Esophagus squamous epithelium (tissue), 5 donors: ENCODE measurements at regions not wholly inside any gene's neighbourhood (a gene's known extent, or its start where the extent isn't known, plus 50 kb on each side); places are given as distances from the start of the nearest gene placed in this dataset.

Experiments
- DNase-seq: peaks from one replicate; lab custom pipeline; 2025; lab: John Stamatoyannopoulos, UW
- H3K27ac ChIP-seq, 4 donors: fragments of 200-600 bp; sonication (generic); one replicate each; pipeline ENCODE4 v1.5.1; 2016 to 2019; ENCODE audit warnings: mild to moderate bottlenecking in 1 of 4
- H3K27me3 ChIP-seq, 4 donors: fragments of 200-600 bp; sonication (generic); 1 replicate in 3 of 4; 2 replicates in 1 of 4; pipeline versions ENCODE4 v1.5.1 to v1.6.0; 2017 to 2021; ENCODE audit warnings: antibody characterized with exemption in 1 of 4
- H3K36me3 ChIP-seq, 3 donors: fragments of 200-600 bp; sonication (generic); one replicate each; pipeline ENCODE4 v1.5.1; 2016 to 2019
- H3K4me1 ChIP-seq, 3 donors: fragments of 200-600 bp; sonication (generic); one replicate each; pipeline ENCODE4 v1.5.1; 2017 to 2019
- H3K4me3 ChIP-seq, 4 donors: fragments of 200-600 bp; sonication (generic); 1 replicate in 3 of 4; 2 replicates in 1 of 4; pipeline ENCODE4 v1.5.1; 2016 to 2019; ENCODE audit warnings: mild to moderate bottlenecking in 2 of 4, moderate library complexity in 1 of 4
- H3K9me3 ChIP-seq, 3 donors: fragments of 200-600 bp; sonication (generic); one replicate each; pipeline ENCODE4 v1.5.1; 2016 to 2019
- CTCF ChIP-seq, 6 experiments: fragments of 450-650 bp in 4 of 6; fragments of 200-600 bp in 2 of 6; sonication (generic) in 2 of 6; IDR thresholded peaks; one replicate each; pipeline ENCODE4 v1.5.1; 2016 to 2019; ENCODE audit warnings: antibody characterized with exemption in 6 of 6, mild to moderate bottlenecking in 4 of 6, moderate library complexity in 4 of 6
- POLR2A ChIP-seq, 4 donors: fragments of 450-650 bp; IDR thresholded peaks; one replicate each; pipeline ENCODE4 v1.6.1; 2017; ENCODE audit warnings: antibody characterized with exemption in 4 of 4, mild to moderate bottlenecking in 4 of 4, moderate library complexity in 3 of 4
- WGBS, 2 donors: methylation state at CpG; one replicate each; pipeline ENCODE4 v1.1.5; 2018; 5-methylcytosine and 5-hydroxymethylcytosine counted together
- intact Hi-C: fragments of 100-400 bp; cut with DNase I; formaldehyde crosslinking; loops from one replicate; pipeline ENCODE4 v1.15.0; 2022
- donor health status: DM: yes; HTN: yes; CAD: no.

GRCh38 chr18:71808616-71809015 is 735.5 kb downstream of the CBLN2 start:
- no peaks in the 10 kb centered on the region for H3K4me1 ChIP-seq
- intact Hi-C loops, result no loop called here
- H3K27ac ChIP-seq, result no peak overlapping the region
- H3K4me3 ChIP-seq, result no peak overlapping the region
- DNase-seq, result no peak
- TF ChIP-seq POLR2A (IDR thresholded peaks at IDR 0.05) (no peak), CTCF (IDR thresholded peaks at IDR 0.05) (no peak)
- WGBS, 2 donors, result 59 to 74% methylated on average over 5 of the region's 5 CpGs
- no peaks in the 10 kb centered on the region for H3K9me3 ChIP-seq
- H3K27me3 ChIP-seq, result no peaks in the 10 kb centered on the region
- H3K36me3 ChIP-seq, result no peaks in the 10 kb centered on the region

- Histone ChIP-seq H3K36me3 (no peaks in the 10 kb centered on the region), H3K27ac (no peak overlapping the region), H3K27me3 (no peaks in the 10 kb centered on the region), H3K4me1 (no peaks in the 10 kb centered on the region), H3K9me3 (no peaks in the 10 kb centered on the region), H3K4me3 (no peak overlapping the region)
- 43 to 61% methylated on average over 1 of the region's 1 CpG for WGBS, 2 donors
- intact Hi-C loops, result no loop called here
- TF ChIP-seq POLR2A (IDR thresholded peaks at IDR 0.05) (no peak), CTCF (IDR thresholded peaks at IDR 0.05) (no peak)
- DNase-seq, result no peak
These were observed 736.6 kb downstream of the CBLN2 start for GRCh38 chr18:71807586-71807985.

GRCh38 chr18:71798986-71799673 is 745.0 kb downstream of the CBLN2 start:
- no peaks in the 10 kb centered on the region for H3K36me3 ChIP-seq
- WGBS, 2 donors, result 52 to 56% methylated on average over 6 of the region's 6 CpGs
- no peak for DNase-seq
- H3K9me3 ChIP-seq, result peaks cover 0 to 5% (median 0%) of the 10 kb centered on the region in 3 donors
- no peaks in the 10 kb centered on the region for H3K27me3 ChIP-seq
- H3K4me3 ChIP-seq, result no peak overlapping the region
- no peak overlapping the region for H3K27ac ChIP-seq
- H3K4me1 ChIP-seq, result no peaks in the 10 kb centered on the region
- intact Hi-C loops, result no loop called here
- no peak for TF ChIP-seq POLR2A (IDR thresholded peaks at IDR 0.05)
- TF ChIP-seq CTCF (IDR thresholded peaks at IDR 0.05), result no peak

GRCh38 chr18:71797554-71797953 is 746.6 kb downstream of the CBLN2 start:
- DNase-seq, result no peak
- WGBS, 2 donors, result 86 to 98% methylated on average over 5 to 6 of the region's 7 CpGs
- no peak for TF ChIP-seq POLR2A (IDR thresholded peaks at IDR 0.05)
- TF ChIP-seq CTCF (IDR thresholded peaks at IDR 0.05), result no peak
- intact Hi-C loops, result no loop called here
- no peaks in the 10 kb centered on the region for H3K36me3 ChIP-seq
- H3K27ac ChIP-seq, result no peak overlapping the region
- H3K4me3 ChIP-seq, result no peak overlapping the region
- no peaks in the 10 kb centered on the region for H3K4me1 ChIP-seq
- peaks cover 0 to 5% (median 0%) of the 10 kb centered on the region in 3 donors for H3K9me3 ChIP-seq
- H3K27me3 ChIP-seq, result no peaks in the 10 kb centered on the region

- no peak overlapping the region for H3K4me3 ChIP-seq
- no peaks in the 10 kb centered on the region for H3K4me1 ChIP-seq
- TF ChIP-seq POLR2A (IDR thresholded peaks at IDR 0.05), result no peak
- no peak for TF ChIP-seq CTCF (IDR thresholded peaks at IDR 0.05)
- intact Hi-C loops, result no loop called here
- H3K36me3 ChIP-seq, result no peaks in the 10 kb centered on the region
- WGBS, 2 donors, result 57 to 76% methylated on average over 4 of the region's 4 CpGs
- DNase-seq, result no peak
- H3K27ac ChIP-seq, result no peak overlapping the region
- no peaks in the 10 kb centered on the region for H3K9me3 ChIP-seq
- H3K27me3 ChIP-seq, result no peaks in the 10 kb centered on the region
These were observed 759.4 kb downstream of the CBLN2 start for GRCh38 chr18:71784777-71785176.
